Uterus (tissue), 3 donors: ENCODE measurements at regions not wholly inside any gene's neighbourhood (a gene's known extent, or its start where the extent isn't known, plus 50 kb on each side); places are given as distances from the start of the nearest gene placed in this dataset.

ENCODE experiments used
- DNase-seq, 2 donors: peaks; one replicate each; pipeline ENCODE4 v3.0.0-alpha.2; 2019 to 2020
- H3K27ac ChIP-seq, 2 donors: fragments of 200-600 bp; sonication (generic); 1 replicate in 1 of 2; 2 replicates in 1 of 2; pipeline ENCODE4 v1.5.1; 2016 to 2018
- H3K27me3 ChIP-seq, 2 donors: fragments of 200-600 bp; sonication (generic); one replicate each; pipeline ENCODE4 v1.5.1; 2018 to 2019; ENCODE audit warnings: control low read depth in 1 of 2
- H3K36me3 ChIP-seq, 2 donors: fragments of 200-600 bp; sonication (generic); one replicate each; pipeline ENCODE4 v1.5.1; 2019; ENCODE audit warnings: control low read depth in 1 of 2
- H3K4me1 ChIP-seq, 2 donors: fragments of 200-600 bp; sonication (generic); one replicate each; pipeline ENCODE4 v1.5.1; 2018 to 2019; ENCODE audit warnings: control low read depth in 1 of 2
- H3K4me3 ChIP-seq, 2 donors: fragments of 200-600 bp; sonication (generic); 1 replicate in 1 of 2; 2 replicates in 1 of 2; pipeline ENCODE4 v1.5.1; 2018 to 2019; ENCODE audit warnings: mild to moderate bottlenecking in 1 of 2
- H3K9me3 ChIP-seq, 2 donors: fragments of 200-600 bp; sonication (generic); one replicate each; pipeline ENCODE4 v1.5.1; 2019; ENCODE audit warnings: control low read depth in 1 of 2
- CTCF ChIP-seq, 4 experiments: fragments of 200-600 bp in 2 of 4; fragments of 450-650 bp in 2 of 4; sonication (generic) in 2 of 4; IDR thresholded peaks; one replicate each; pipeline ENCODE4 v1.5.1; 2016 to 2019; ENCODE audit warnings: antibody characterized with exemption in 4 of 4, mild to moderate bottlenecking in 2 of 4, moderate library complexity in 1 of 4
- POLR2A ChIP-seq, 2 donors: fragments of 450-650 bp; IDR thresholded peaks; one replicate each; pipeline ENCODE4 v1.6.1; 2016; ENCODE audit warnings: antibody characterized with exemption in 2 of 2, mild to moderate bottlenecking in 1 of 2, moderate library complexity in 1 of 2
- intact Hi-C: fragments of 100-400 bp; cut with DNase I; formaldehyde crosslinking; loops from one replicate; pipeline ENCODE4 v1.15.1; 2023; ENCODE audit warnings: low total_unique reads
- donor health status: DM: yes; HTN: yes; CAD: no.

DNA sequence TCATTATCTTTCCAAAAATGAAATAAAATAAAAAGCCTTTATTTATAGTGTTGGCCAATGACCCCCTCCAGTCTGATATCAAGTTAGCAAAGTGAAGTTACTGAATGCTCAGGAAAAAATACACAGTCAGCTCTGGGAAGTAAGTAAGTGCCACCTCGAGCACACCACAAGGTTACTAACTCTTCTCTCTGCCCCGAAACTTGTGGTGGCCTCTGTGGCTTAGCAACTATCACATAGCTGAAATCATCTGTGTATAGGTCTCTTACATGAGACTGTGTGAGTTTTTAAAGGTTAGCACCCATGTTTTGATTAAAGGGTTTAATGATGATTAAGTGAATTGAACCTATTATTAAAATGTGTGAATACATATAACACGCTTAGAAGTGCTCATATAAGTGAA lies 161.4 kb upstream of the KLF4 start:
- Histone ChIP-seq H3K9me3 (no peaks in the 10 kb centered on the region), H3K36me3 (no peaks in the 10 kb centered on the region), H3K4me1 (no peaks in the 10 kb centered on the region), H3K27ac (no peak overlapping the region), H3K4me3 (no peak overlapping the region), H3K27me3 (no peaks in the 10 kb centered on the region)
- intact Hi-C loops: no loop called here
- no peak for TF ChIP-seq POLR2A (IDR thresholded peaks at IDR 0.05)
- TF ChIP-seq CTCF (IDR thresholded peaks at IDR 0.05): no peak
- no peak for DNase-seq

- Histone ChIP-seq H3K27ac (no peak overlapping the region), H3K4me3 (no peak overlapping the region), H3K36me3 (no peaks in the 10 kb centered on the region), H3K27me3 (no peaks in the 10 kb centered on the region), H3K4me1 (no peaks in the 10 kb centered on the region), H3K9me3 (no peaks in the 10 kb centered on the region)
- TF ChIP-seq CTCF (IDR thresholded peaks at IDR 0.05) (no peak), POLR2A (IDR thresholded peaks at IDR 0.05) (no peak)
- intact Hi-C loops: no loop called here
- DNase-seq: no peak
These were observed 160.8 kb upstream of the KLF4 start for GRCh38 chr9:107650321-107650720.

- H3K9me3 ChIP-seq: no peaks in the 10 kb centered on the region
- TF ChIP-seq POLR2A (IDR thresholded peaks at IDR 0.05) (no peak), CTCF (IDR thresholded peaks at IDR 0.05) (no peak)
- no peaks in the 10 kb centered on the region for H3K36me3 ChIP-seq
- DNase-seq: no peak
- H3K4me3 ChIP-seq: no peak overlapping the region
- intact Hi-C loops: no loop called here
- no peak overlapping the region for H3K27ac ChIP-seq
- no peaks in the 10 kb centered on the region for H3K27me3 ChIP-seq
- no peaks in the 10 kb centered on the region for H3K4me1 ChIP-seq
These were observed 158.7 kb upstream of the KLF4 start for GRCh38 chr9:107648153-107648715.

DNA sequence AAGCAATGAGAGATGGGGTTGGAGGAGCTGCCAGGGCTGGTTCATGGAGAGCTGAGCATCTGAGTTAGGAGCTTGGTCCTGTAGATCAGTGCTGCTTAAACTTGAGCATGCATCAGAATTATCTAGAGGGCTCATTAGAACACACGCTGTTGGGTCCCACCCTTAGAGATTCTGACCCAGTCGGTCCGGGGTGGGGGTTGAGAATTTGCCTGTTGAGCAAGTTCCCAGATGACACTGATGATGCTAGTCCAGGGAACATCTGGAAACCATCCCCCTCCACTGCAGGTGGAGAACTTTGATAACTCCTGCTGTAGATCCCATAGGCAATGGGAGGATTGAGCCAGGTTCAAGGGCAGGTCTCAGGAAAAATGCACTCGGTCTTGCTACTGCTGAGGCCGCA lies 158.0 kb upstream of the KLF4 start:
- no peak for DNase-seq
- H3K9me3 ChIP-seq: no peaks in the 10 kb centered on the region
- H3K27me3 ChIP-seq: no peaks in the 10 kb centered on the region
- intact Hi-C loops: no loop called here
- no peaks in the 10 kb centered on the region for H3K36me3 ChIP-seq
- no peak overlapping the region for H3K4me3 ChIP-seq
- H3K4me1 ChIP-seq: no peaks in the 10 kb centered on the region
- no peak for TF ChIP-seq CTCF (IDR thresholded peaks at IDR 0.05)
- TF ChIP-seq POLR2A (IDR thresholded peaks at IDR 0.05): no peak
- no peak overlapping the region for H3K27ac ChIP-seq

GRCh38 chr9:107647141-107647540 lies 157.6 kb upstream of the KLF4 start:
- Histone ChIP-seq H3K27me3 (no peaks in the 10 kb centered on the region), H3K4me3 (no peak overlapping the region), H3K4me1 (no peaks in the 10 kb centered on the region), H3K36me3 (no peaks in the 10 kb centered on the region), H3K27ac (no peak overlapping the region), H3K9me3 (no peaks in the 10 kb centered on the region)
- DNase-seq: no peak
- intact Hi-C loops: no loop called here
- TF ChIP-seq POLR2A (IDR thresholded peaks at IDR 0.05) (no peak), CTCF (IDR thresholded peaks at IDR 0.05) (no peak)
